Esophagus muscularis mucosa (tissue), 4 donors: ENCODE measurements at regions not wholly inside any gene's neighbourhood (a gene's known extent, or its start where the extent isn't known, plus 50 kb on each side); places are given as distances from the start of the nearest gene placed in this dataset.

ENCODE experiments used
- DNase-seq: peaks from one replicate; pipeline ENCODE4 v3.0.0-alpha.2; 2017; ENCODE audit errors: extremely low spot score
- H3K27ac ChIP-seq, 4 donors: fragments of 200-600 bp; sonication (generic); replicated peaks in 1 of 4; 1 replicate in 3 of 4; 2 replicates in 1 of 4; pipeline ENCODE4 v1.5.1; 2016 to 2019; ENCODE audit warnings: mild to moderate bottlenecking in 1 of 4
- H3K27me3 ChIP-seq, 4 donors: fragments of 200-600 bp; sonication (generic); one replicate each; pipeline versions ENCODE4 v1.5.1 to v1.6.0; 2016 to 2019
- H3K36me3 ChIP-seq, 4 donors: fragments of 200-600 bp; sonication (generic); one replicate each; pipeline ENCODE4 v1.5.1; 2016 to 2019
- H3K4me1 ChIP-seq, 4 donors: fragments of 200-600 bp; sonication (generic); one replicate each; pipeline ENCODE4 v1.5.1; 2016 to 2019
- H3K4me3 ChIP-seq, 4 donors: fragments of 200-600 bp; sonication (generic); 1 replicate in 2 of 4; 2 replicates in 2 of 4; pipeline ENCODE4 v1.5.1; 2016 to 2019; ENCODE audit warnings: mild to moderate bottlenecking in 4 of 4, moderate library complexity in 1 of 4
- H3K9me3 ChIP-seq, 4 donors: fragments of 200-600 bp; sonication (generic); 1 replicate in 3 of 4; 2 replicates in 1 of 4; pipeline ENCODE4 v1.5.1; 2016 to 2019
- EP300 ChIP-seq: sonication (generic); formaldehyde crosslinking; IDR thresholded peaks from one replicate; pipeline ENCODE4 v1.6.1; 2017; ENCODE audit warnings: antibody characterized with exemption
- POLR2A ChIP-seq: fragments of 450-650 bp; IDR thresholded peaks from one replicate; pipeline ENCODE4 v1.6.1; 2017; ENCODE audit warnings: antibody characterized with exemption, moderate library complexity, mild to moderate bottlenecking, low read depth
- POLR2AphosphoS5 ChIP-seq, 2 donors: sonication (generic); formaldehyde crosslinking; IDR thresholded peaks; one replicate each; pipeline ENCODE4 v1.6.1; 2017; ENCODE audit warnings: antibody characterized with exemption in 2 of 2
- WGBS: methylation state at CpG from one replicate; pipeline ENCODE4 v1.1.5; 2018; 5-methylcytosine and 5-hydroxymethylcytosine counted together
- intact Hi-C: fragments of 100-400 bp; cut with DNase I; formaldehyde crosslinking; loops from one replicate; pipeline ENCODE4 v1.15.1; 2023
- TF ChIP-seq, protein P1 (sequence below), 3 experiments: fragments of 200-600 bp in 2 of 3; fragments of 450-650 bp in 1 of 3; sonication (generic) in 2 of 3; IDR thresholded peaks; one replicate each; pipeline ENCODE4 v1.5.1; 2017 to 2019; ENCODE audit warnings: antibody characterized with exemption in 3 of 3, mild to moderate bottlenecking in 2 of 3, moderate library complexity in 1 of 3

DNA sequence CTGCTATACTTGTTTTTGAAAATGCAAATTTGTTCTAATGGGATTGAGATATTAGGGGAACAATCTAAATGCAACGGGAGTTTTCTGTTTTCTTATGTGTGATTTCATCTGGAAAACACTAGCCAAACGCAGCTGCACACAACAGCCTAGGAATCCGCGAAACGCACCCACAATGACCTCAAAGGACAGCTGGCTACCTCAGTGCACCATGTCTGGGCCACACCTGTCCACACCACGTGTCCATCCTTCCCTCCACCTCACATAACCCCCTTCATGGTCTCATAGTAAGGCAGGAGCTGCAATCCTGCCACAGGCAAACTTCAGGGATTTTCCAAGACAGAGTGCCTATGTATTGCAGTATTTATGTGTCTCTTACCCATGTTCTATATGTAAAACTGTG lies 382.5 kb upstream of the PRKCQ start:
- Histone ChIP-seq H3K9me3 (no peaks in the 10 kb centered on the region), H3K36me3 (no peaks in the 10 kb centered on the region), H3K27me3 (no peaks in the 10 kb centered on the region), H3K4me3 (no peak overlapping the region), H3K27ac (no peak overlapping the region), H3K4me1 (no peaks in the 10 kb centered on the region)
- no peak for DNase-seq
- TF ChIP-seq POLR2A (no peak), POLR2AphosphoS5 (IDR thresholded peaks at IDR 0.05) (no peak), EP300 (no peak)
- TF ChIP-seq, protein P1, sequence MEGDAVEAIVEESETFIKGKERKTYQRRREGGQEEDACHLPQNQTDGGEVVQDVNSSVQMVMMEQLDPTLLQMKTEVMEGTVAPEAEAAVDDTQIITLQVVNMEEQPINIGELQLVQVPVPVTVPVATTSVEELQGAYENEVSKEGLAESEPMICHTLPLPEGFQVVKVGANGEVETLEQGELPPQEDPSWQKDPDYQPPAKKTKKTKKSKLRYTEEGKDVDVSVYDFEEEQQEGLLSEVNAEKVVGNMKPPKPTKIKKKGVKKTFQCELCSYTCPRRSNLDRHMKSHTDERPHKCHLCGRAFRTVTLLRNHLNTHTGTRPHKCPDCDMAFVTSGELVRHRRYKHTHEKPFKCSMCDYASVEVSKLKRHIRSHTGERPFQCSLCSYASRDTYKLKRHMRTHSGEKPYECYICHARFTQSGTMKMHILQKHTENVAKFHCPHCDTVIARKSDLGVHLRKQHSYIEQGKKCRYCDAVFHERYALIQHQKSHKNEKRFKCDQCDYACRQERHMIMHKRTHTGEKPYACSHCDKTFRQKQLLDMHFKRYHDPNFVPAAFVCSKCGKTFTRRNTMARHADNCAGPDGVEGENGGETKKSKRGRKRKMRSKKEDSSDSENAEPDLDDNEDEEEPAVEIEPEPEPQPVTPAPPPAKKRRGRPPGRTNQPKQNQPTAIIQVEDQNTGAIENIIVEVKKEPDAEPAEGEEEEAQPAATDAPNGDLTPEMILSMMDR (IDR thresholded peaks at IDR 0.05) = no peak
- 83% methylated on average over 6 of the region's 6 CpGs for WGBS
- intact Hi-C loops = no loop called here

DNA sequence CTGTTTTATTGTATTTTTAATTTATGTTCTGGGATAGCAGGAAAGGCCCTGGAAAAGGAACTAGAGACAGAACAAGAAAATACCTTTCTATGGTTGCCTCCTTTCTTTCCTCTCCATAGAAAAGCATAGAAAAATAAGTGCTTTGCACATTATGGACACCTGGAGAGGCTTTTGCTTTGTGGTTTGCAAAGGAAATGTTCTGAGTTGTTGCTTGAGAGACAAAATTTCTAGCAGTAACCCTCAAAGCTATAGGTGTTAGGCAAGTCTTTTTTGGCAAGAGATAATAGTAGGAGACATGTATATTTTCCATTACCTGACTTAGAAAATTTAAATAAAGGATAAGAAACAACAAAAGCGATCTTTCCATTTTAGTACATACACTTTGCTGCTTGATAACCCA lies 378.6 kb upstream of the PRKCQ start:
- no peak for DNase-seq
- Histone ChIP-seq H3K9me3 (no peaks in the 10 kb centered on the region), H3K27me3 (no peaks in the 10 kb centered on the region), H3K4me1 (peaks cover 0 to 13% (median 6%) of the 10 kb centered on the region in 4 donors), H3K27ac (no peak overlapping the region), H3K36me3 (no peaks in the 10 kb centered on the region), H3K4me3 (no peak overlapping the region)
- TF ChIP-seq EP300 (no peak), POLR2A (no peak), POLR2AphosphoS5 (IDR thresholded peaks at IDR 0.05) (no peak)
- TF ChIP-seq, protein P1 (IDR thresholded peaks at IDR 0.05) = no peak
- intact Hi-C loops = no loop called here
- WGBS = 92% methylated on average over 1 of the region's 1 CpG

- H3K36me3 ChIP-seq = no peaks in the 10 kb centered on the region
- no peaks in the 10 kb centered on the region for H3K27me3 ChIP-seq
- intact Hi-C loops = no loop called here
- 38% methylated on average over 1 of the region's 1 CpG for WGBS
- H3K27ac ChIP-seq = no peak overlapping the region
- no peaks in the 10 kb centered on the region for H3K9me3 ChIP-seq
- no peak for DNase-seq
- TF ChIP-seq POLR2AphosphoS5 (IDR thresholded peaks at IDR 0.05) = no peak
- no peak for TF ChIP-seq POLR2A
- no peak for TF ChIP-seq EP300
- TF ChIP-seq, protein P1 (IDR thresholded peaks at IDR 0.05) = no peak
- H3K4me1 ChIP-seq = peaks cover 0 to 13% (median 8%) of the 10 kb centered on the region in 4 donors
- H3K4me3 ChIP-seq = no peak overlapping the region
Measured at GRCh38 chr10:6958254-6958653, 378.2 kb upstream of the PRKCQ start.

DNA sequence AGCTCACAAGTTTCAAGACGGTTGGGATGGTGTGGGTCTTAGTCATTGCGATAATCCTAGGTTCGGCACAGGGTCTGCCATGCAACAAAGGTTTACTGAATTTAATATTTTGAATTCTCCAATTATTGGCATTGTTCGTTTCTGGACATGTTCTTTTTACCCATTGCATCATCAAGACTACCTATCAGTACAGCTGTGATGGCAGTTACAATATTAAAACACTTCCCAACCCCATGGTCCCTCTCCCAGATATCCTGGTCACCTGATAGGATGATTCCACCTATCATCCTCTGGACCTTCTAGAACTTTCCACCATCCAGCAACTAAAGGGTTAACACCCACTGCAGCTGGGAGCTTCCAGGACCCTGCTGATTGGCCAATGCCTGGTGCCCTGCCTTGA lies 377.8 kb upstream of the PRKCQ start:
- 71% methylated on average over 4 of the region's 4 CpGs for WGBS
- TF ChIP-seq, protein P1 (IDR thresholded peaks at IDR 0.05) = no peak
- DNase-seq = no peak
- no peaks in the 10 kb centered on the region for H3K27me3 ChIP-seq
- H3K4me1 ChIP-seq = peaks cover 0 to 16% (median 8%) of the 10 kb centered on the region in 4 donors
- intact Hi-C loops = no loop called here
- H3K36me3 ChIP-seq = no peaks in the 10 kb centered on the region
- no peak overlapping the region for H3K4me3 ChIP-seq
- H3K9me3 ChIP-seq = no peaks in the 10 kb centered on the region
- H3K27ac ChIP-seq = no peak overlapping the region

DNA sequence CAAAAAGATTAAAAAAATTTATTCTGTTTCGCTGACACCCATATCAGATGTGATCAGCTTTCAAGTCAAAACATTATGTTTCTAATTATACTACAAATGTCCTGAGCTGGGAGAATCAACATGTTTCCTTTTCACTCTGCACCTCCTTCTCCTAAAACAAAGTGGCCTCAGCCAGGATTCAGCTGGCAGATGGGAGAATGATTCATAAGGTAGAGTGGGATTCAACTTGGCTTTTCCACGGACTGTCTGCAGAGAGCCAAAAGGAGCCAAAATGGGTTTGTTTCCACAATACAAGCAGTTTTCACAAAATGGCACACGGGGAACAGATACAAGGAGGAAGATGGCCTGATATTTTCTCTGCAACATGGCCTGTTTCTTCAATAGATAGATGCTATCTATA lies 376.5 kb upstream of the PRKCQ start:
- Histone ChIP-seq H3K4me1 (peaks cover 0 to 16% (median 8%) of the 10 kb centered on the region in 4 donors), H3K36me3 (no peaks in the 10 kb centered on the region), H3K27ac (no peak overlapping the region), H3K27me3 (no peaks in the 10 kb centered on the region), H3K4me3 (no peak overlapping the region), H3K9me3 (no peaks in the 10 kb centered on the region)
- intact Hi-C loops = no loop called here
- WGBS = 45% methylated on average over 3 of the region's 3 CpGs
- DNase-seq = no peak
- TF ChIP-seq, protein P1 (IDR thresholded peaks at IDR 0.05) = no peak
- TF ChIP-seq EP300 (no peak), POLR2AphosphoS5 (IDR thresholded peaks at IDR 0.05) (no peak), POLR2A (no peak)
